Midbrain (tissue), 1 donor: ENCODE measurements at regions not wholly inside any gene's neighbourhood (a gene's known extent, or its start where the extent isn't known, plus 50 kb on each side); places are given as distances from the start of the nearest gene placed in this dataset.
"Not testable (repeated sequence)": the region's sequence is repeated elsewhere in the genome, so short reads cannot be mapped to it uniquely, and the experiment has no call there.

ENCODE experiments used
- DNase-seq: peaks from one replicate; lab custom pipeline; 2025; lab: John Stamatoyannopoulos, UW

- no peak for DNase-seq
Observed at GRCh38 chr3:150357923-150358607, 50.0 kb upstream of the TSC22D2 start.

GRCh38 chr3:150357140-150357539 lies 51.0 kb upstream of the TSC22D2 start:
- DNase-seq: no peak

GRCh38 chr3:150355574-150355973 lies 52.5 kb upstream of the TSC22D2 start:
- DNase-seq: no peak

DNA sequence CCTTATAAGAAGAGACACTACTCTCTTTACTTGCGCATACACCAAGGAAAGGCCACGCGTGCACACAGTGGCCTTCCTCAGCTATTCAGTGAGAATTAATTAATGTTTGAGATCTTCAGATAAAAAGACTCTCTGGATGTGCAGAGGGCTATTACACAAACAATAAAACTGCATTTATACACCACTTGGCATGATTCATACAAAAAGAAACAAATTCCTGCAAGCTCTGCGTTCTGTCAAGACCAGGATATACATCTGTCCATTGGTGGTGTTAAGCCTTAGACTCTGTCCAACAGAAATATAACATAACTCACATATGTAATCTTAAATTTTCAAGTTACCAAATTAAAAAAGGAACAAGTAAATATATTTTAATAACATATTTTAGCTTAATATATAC lies 55.2 kb upstream of the TSC22D2 start:
- DNase-seq: no peak

DNA sequence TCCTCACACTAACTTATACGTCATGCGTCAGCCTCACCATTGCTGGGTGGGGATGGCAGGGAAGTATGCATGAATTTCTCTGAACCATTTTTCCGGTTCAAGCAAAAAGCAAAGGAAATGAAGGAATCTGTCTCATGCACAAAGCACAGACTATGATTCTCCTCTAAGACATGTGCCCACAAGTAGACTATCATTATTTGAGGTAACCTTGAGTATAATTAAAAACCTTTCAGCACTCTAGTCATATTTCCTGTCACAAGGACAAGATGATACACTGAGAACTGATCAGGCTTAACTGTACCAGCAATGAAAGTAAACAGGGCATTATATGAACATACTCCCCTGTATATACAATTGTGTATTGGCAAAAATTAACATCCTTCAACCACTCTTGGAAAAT lies 56.7 kb upstream of the TSC22D2 start:
- DNase-seq: no peak

DNA sequence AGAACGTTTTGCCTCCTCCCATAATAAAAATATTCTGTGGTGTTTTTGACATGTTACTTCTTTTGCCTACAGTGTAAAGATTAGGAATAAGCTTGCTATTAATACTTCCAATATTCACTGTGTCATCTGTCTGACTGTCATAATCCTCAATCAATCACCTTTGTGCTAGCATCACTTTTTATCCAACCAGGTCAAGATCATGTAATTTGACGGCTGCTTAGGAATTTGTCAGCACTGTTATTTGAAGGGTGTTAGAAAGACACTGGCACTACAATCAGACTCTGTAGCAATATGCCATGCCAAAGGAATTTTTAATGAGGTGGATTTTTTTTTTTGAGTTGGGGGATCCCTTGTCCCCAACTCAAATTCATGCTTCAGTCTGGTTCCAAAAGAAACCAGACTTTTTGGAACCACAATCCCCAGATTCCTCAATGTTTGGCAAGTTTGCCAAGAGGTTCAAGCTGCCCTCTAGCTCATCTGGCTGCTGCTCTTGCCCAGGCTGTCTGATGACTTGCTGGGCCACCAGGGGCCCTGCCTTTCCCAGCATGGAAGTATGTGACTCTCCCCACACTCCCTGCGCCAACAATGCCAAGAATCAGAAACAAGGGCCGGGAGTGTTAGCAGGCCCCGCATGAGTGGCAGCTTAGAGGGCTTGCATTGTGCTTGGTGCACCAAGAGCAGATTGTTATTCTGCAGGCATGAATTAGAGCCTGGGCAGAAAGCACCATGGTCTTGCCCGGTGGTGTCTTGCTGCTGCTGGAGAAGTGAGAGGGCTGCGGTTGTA lies 58.6 kb upstream of the TSC22D2 start:
- DNase-seq: peak; percentile 87

GRCh38 chr3:150348500-150348899 lies 59.6 kb upstream of the TSC22D2 start:
- no peak for DNase-seq

DNA sequence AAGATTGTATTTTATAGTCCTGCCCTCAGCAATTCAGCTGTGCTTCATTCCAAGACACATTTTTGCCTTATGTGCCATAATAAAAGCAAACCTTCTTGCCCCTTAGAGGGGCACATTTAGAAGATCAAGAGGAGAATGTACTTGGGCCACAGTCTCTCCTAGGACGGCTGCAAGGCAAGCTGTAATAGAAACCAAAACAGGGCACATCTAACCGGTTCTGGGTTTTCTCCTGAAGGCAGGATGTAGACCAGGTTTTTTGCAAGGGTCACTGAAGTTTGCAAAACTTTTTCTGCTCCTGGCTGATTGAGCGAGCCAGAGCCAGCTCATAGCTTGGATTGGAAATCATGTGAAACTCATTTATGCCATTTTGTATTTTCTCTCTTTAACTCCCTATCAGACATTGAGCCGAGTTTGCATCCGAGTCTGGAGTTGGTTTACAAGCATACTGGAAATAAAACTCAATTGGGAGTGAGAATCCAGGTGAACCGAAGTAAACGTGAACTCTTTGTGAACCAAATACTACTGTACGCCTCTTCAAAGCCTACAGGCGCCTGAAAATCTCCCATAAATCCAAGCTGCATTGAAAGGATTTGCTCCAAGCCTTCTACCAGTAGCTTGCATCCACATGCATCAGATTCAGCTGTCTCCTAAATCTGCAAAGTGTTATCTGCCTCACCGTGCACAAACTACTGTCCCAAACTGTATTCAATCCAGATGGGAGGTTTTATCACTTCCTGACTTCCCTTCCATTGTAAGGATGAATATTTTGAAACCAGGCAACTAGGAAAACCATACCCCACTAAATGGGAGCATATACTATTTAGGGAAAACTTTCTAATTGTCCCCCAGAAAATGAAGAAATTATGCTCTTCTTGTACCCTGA lies 60.9 kb upstream of the TSC22D2 start:
- DNase-seq: no peak

DNA sequence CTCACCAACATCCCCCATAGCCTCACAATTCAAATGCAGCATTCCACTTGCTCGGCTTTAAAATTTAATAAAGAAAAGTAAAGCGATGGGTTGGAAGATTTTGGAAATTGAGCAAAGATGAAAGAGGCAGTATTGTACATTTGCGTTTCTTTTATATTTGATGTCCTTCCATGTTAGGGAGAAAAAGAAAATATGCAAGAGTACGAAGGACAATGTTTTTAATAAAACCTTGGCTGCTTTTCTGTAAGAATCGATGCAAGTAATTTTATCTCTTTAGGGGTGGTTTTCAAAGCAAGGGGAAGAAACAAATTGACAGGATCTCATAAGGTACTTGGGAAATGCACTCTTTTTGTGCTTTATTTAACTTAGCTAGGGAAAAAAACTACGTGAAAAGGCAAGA lies 61.8 kb upstream of the TSC22D2 start:
- no peak for DNase-seq

DNA sequence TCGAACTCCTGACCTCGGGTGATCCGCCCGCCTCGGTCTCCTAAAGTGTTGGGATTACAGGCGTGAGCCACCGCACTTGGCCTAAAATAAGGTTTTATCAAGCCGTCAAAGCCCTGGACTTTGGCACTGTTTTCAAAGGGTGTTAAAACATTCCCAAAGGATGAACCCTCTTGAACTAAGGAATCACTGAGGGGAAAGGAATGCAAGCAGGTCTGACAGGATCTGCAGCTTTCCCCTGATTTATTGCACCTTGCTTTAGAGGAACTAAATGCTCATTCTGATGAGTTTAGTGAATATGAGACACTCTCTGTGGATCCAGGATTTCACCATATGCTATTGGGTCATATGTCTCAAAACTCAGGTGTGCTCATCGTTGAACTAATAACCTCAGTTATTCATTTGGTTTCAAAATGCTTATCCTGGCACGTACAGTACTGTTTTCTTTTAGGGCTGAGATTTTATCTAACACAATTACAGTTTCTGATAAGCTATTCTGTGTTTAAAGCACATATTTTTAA lies 63.0 kb upstream of the TSC22D2 start:
- DNase-seq: no peak

DNA sequence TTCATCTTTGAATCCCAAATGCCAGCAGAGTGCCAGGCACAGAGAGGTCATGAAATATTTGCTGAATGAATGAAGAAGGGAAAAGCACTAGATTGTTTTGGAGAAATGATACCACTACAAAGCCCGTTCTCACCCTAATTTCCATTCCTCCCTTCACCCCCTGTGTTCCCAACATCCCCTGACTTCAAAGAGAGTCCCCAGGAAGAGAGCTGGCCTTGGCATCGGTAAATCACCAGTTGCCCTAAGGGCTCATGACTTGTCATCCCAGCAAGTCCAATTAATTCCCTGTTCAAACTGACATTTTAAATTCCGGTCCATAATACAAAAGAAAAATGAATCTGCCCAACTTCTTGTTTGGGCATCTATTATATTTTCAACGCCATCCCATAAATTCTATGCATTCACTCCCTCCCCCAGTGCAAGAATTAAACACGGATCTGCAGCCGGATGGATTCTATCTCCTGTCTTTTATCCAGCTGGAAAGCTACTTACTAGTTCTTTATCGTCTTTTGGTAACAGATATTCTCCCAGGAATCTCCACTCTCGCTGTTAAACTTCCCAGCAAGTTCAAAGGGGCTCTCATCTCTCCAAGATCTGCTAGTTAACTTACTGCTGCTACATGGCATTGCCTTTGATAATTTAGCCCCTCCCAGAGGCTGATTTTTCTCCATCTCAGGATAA lies 63.9 kb upstream of the TSC22D2 start:
- DNase-seq: no peak

DNA sequence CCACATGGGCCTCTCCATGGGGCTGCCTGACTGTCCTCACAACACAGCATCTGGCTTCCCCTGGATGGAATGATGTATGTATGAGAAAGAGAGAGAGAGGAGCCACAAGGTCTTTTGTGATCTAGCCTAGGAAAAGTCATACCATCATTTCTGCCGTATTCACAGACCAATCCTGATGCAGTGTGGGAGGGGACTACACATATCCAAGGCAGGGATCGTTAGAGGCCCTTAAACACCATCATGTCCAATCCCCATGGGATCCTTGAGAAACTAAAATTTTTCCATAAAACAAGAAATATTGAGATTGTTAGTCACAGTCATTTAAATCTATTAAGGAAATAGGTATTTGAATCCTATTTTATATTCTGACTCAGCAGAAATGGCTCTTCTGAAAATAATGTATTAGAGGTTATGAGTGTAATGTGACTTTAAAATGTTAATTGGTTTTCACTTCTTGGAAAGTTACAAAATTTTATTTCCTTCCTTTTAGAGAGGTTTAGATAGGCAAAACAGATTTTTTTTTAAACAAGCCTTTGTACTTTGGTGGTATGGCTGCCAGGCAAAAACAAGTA lies 65.1 kb upstream of the TSC22D2 start:
- DNase-seq: no peak

- no peak for DNase-seq
Observed at GRCh38 chr3:150341891-150342290, 66.2 kb upstream of the TSC22D2 start.

DNA sequence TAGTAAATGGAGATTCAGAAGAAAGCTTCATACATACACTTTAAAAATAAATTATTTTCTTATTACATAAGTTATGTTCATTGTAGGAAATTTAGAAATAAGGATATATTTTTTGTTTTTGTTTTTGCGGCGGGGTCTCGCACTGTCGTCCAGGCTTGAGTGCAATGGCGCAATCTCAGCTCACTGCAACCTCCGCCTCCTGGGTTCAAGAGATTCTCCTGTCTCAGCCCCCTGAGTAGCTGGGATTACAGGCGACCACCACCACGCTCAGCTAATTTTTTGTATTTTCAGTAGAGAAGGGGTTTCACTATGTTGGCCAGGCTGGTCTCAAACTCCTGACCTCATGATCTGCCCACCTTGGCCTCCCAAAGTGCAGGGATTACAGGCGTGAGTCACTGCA lies 71.7 kb upstream of the TSC22D2 start:
- not testable (repeated sequence) for DNase-seq

DNA sequence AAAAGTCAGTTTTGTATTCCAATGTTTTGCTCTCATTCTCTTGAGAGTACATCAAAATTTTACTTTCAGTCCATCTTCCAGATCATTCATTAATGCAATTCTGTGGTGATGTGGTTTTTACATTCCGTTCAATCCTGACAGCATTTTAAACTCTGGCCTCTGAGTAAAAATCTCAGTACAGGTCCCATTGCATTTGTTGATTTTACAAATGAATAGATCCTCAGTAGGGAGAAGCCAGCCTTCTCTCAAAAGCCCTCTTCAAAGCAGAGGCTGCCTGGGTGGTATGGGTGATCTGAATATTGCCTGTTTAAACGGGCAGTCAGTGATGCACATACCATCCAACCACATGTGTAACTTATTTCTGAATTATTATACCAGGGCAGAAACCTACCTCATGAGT lies 72.5 kb upstream of the TSC22D2 start:
- no peak for DNase-seq

- DNase-seq: no peak
Observed at GRCh38 chr3:150334974-150335373, 73.1 kb upstream of the TSC22D2 start.

GRCh38 chr3:150333477-150333876 lies 74.6 kb upstream of the TSC22D2 start:
- DNase-seq: no peak

GRCh38 chr3:150331978-150332568 lies 76.0 kb upstream of the TSC22D2 start:
- no peak for DNase-seq

DNA sequence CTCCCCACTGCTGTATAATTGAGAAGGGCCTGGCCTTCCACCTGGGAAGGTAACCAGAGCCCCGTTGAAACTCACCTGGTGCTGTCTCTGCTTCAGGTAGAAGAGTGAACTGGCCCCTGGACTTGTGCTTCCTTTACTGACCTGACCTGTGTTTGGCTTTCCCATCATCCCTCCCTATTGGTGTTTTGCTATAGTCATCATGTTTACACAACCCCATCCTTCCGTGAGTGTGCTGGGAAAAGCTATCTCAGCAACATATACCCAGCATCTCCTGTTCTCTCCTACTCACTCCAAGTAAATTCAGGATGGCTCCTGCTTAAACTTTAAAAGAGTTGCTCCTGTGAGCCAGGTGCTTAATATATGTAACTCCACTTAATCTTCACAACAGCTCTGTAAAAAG lies 77.2 kb upstream of the TSC22D2 start:
- no peak for DNase-seq

GRCh38 chr3:150330174-150330573 lies 77.9 kb upstream of the TSC22D2 start:
- DNase-seq: no peak

- DNase-seq: no peak
Observed at GRCh38 chr3:150329408-150329807, 78.7 kb upstream of the TSC22D2 start.
